ENCODE measurements at regions not wholly inside any gene's neighbourhood (a gene's known extent, or its start where the extent isn't known, plus 50 kb on each side); places are given as distances from the start of the nearest gene placed in this dataset.

DNA sequence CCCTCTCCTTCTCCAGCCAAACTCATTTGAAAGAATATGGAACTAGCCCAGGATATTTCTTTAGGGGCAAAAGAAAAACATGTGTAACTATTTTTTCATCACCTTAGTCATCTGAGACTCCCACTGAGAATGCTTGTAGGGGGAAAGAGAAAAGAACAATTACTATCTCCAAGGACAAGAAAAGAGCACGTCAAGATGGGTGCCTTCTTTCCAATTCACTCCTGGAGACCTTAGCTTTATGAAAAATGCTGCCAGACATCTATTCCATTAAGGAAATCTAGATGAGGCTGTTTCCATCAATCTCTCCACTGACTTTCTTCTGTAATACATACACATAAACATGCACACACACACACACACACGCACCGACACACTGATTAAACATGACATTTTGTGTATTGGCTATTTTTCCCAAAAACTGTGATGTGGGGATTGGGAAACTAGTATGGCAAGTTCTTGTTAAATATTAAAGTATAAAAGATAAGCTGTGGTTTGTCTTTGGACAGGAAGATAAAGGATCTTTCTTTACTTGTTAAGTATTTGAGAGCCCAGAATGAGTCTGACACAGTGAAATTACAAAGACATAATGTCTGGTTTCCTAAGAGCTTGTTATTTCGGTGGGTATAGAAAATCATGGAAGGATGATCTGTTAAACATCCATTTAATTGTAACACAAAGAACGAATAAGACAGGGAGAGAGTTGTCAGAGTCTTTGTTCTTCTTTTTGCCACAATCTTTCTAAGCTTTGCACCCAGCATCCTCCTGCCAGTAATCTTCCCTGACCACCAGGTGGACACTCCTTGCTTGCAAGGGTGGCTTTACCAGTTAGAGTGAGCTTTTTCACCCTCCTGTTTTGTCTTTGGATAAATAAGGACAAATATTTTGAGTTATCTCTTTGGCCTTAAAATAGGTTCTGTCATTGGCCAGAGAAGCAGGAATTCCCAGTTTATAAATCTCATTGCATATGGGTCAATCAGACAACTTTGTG, 177.3 kb upstream of the TMEM72 start:
- DNase-seq (ENCODE audit: low read depth): no peak
- TF ChIP-seq, protein P1, sequence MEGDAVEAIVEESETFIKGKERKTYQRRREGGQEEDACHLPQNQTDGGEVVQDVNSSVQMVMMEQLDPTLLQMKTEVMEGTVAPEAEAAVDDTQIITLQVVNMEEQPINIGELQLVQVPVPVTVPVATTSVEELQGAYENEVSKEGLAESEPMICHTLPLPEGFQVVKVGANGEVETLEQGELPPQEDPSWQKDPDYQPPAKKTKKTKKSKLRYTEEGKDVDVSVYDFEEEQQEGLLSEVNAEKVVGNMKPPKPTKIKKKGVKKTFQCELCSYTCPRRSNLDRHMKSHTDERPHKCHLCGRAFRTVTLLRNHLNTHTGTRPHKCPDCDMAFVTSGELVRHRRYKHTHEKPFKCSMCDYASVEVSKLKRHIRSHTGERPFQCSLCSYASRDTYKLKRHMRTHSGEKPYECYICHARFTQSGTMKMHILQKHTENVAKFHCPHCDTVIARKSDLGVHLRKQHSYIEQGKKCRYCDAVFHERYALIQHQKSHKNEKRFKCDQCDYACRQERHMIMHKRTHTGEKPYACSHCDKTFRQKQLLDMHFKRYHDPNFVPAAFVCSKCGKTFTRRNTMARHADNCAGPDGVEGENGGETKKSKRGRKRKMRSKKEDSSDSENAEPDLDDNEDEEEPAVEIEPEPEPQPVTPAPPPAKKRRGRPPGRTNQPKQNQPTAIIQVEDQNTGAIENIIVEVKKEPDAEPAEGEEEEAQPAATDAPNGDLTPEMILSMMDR (conservative IDR thresholded peaks at IDR 0.05; ENCODE audit: low read depth, low read length): peak; percentile 53
- H3K4me3 ChIP-seq (ENCODE audit: low read depth, low read length): no peak overlapping the region

DNA sequence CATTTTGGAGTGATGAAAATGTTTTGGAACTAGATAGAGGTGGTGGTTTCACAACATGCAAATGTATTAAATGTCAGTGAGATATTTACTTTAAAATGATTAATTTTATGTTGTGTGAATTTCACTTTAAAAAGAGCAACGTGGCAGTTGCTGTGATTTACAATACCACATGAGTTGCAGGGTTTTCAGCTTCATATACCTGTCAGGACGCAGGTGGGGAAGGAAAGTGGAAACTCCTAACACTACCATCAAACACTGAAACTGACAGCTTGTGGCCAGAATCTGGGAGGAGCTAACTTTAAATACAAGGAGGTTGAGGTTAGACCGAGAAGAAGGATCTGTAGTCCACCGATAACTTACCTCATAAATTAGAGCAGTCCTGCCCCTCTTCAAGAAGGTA, 168.9 kb upstream of the TMEM72 start:
- H3K4me3 ChIP-seq (ENCODE audit: low read depth, low read length): no peak overlapping the region
- TF ChIP-seq, protein P1 (conservative IDR thresholded peaks at IDR 0.05; ENCODE audit: low read depth, low read length): no peak
- DNase-seq (ENCODE audit: low read depth): no peak

DNA sequence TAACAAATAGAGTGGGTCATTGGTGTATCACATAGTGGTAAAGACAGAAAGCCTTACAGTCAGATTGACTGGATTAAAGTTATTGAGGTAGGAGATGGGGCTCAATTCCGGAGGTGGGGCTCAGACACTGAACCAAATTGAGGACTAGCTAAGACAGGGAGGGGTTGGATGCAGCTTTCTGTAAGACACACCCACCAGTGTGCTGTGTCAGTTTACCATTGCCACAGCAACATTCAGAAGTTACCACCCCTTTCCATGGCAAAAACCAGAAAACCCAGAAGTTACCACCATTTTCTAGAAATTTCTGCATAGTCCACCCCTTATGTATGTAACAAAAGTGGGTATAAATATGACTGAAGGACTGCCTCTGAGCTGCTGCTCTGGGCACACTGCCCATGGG, 167.6 kb upstream of the TMEM72 start:
- TF ChIP-seq, protein P1 (conservative IDR thresholded peaks at IDR 0.05; ENCODE audit: low read depth, low read length): no peak

DNA sequence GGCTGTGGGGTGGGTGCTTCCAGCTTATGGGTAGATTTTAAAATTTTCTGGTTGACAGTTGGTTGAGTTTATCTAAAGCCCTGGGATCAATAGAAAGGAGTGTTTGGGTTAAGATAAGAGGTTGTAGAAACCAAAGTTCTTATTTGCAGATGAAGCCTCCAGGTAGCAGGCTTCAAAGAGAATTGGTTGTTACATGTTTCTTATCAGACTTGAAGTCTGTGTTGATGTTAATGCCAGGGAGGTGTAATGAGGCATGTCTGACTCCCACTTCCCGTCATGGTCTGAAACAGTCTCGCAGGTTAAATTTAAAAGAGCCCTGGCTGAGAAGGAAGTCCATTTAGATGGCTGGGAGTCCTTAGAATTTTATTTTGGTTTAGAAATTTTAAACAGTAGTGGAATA, 165.2 kb upstream of the TMEM72 start:
- H3K4me3 ChIP-seq (ENCODE audit: low read depth, low read length): no peak overlapping the region
- DNase-seq (ENCODE audit: low read depth): peak; percentile 18
- TF ChIP-seq, protein P1 (conservative IDR thresholded peaks at IDR 0.05; ENCODE audit: low read depth, low read length): no peak

More for the DNA sequence above, 167.6 kb upstream of the TMEM72 start:
- no peak for DNase-seq (ENCODE audit: low read depth)
- no peak overlapping the region for H3K4me3 ChIP-seq (ENCODE audit: low read depth, low read length)

DNA sequence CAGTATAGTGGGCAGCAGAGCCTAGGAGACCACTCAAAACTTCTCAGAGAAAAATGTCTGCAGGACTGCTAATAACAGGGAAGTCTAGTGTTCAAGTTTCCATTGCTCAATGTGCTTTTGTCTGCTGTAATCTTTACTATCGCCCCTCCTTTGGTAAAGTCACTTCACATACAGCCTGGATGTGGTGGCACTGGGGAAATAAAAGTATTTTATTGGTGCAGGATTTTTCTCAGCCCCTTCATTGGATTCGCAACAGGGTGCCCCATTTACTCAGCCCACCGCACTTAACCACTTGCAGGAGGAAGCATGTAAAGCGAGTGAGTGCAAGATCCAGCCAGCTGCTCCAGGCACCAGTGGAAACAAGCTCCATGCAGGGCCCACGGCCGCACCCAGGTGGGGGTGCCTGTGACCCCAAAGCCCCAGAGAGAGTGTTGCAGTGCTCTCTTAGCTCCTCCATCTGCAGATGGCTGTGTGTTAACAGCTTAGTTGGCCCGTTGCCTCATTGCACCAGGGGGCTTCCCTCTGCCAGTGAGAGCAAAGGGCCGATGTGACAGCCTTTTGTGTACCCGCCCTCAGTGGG, 163.5 kb upstream of the TMEM72 start:
- TF ChIP-seq, protein P1 (conservative IDR thresholded peaks at IDR 0.05; ENCODE audit: low read depth, low read length): no peak
- no peak for DNase-seq (ENCODE audit: low read depth)
- H3K4me3 ChIP-seq (ENCODE audit: low read depth, low read length): no peak overlapping the region

DNA sequence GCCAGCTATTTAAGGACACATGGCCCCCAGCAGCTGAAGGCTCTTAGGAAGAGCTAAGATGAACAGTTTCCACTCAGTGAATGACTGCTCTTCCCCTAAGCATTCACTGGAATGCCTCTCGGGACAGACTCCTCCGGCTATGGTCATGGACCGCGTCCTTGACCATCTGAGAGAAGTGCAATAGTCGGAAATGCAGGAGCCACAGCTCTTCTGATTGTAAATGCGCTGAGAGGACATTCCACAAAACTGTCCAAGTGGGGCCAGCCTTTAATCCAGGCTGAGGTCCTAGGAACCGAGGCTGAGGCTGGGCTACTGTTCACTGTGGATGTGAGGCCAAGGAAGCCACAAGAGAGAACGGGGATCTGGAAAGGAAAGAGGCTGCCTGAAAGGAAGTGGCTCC, 162.0 kb upstream of the TMEM72 start:
- peak; percentile 52 for DNase-seq (ENCODE audit: low read depth)
- TF ChIP-seq, protein P1 (conservative IDR thresholded peaks at IDR 0.05; ENCODE audit: low read depth, low read length): no peak

More for the DNA sequence above, 162.0 kb upstream of the TMEM72 start:
- no peak overlapping the region for H3K4me3 ChIP-seq (ENCODE audit: low read depth, low read length)
